Liver (tissue), 3 donors: ENCODE measurements at regions not wholly inside any gene's neighbourhood (a gene's known extent, or its start where the extent isn't known, plus 50 kb on each side); places are given as distances from the start of the nearest gene placed in this dataset.

Source experiments
- RAD21 ChIP-seq, 2 donors: IDR thresholded peaks; 2 replicates each; pipeline ENCODE4 v1.6.1; 2016; ENCODE audit warnings: antibody characterized with exemption in 2 of 2, mild to moderate bottlenecking in 2 of 2
- ZBTB33 ChIP-seq: IDR thresholded peaks from 2 replicates; pipeline ENCODE4 v1.6.1; 2016; ENCODE audit warnings: antibody characterized with exemption
- TF ChIP-seq, protein P1 (sequence below): fragments of 150-350 bp; IDR thresholded peaks from 2 replicates; pipeline ENCODE4 v1.5.1; 2017; ENCODE audit warnings: improper control_type of control experiment, low read depth, low read length; ENCODE audit not compliant: missing input control
- TF ChIP-seq, protein P2 (sequence below): IDR thresholded peaks from 2 replicates; pipeline ENCODE4 v1.6.1; 2016; ENCODE audit warnings: antibody characterized with exemption, mild to moderate bottlenecking
- TF ChIP-seq, protein P3 (sequence below): IDR thresholded peaks from 2 replicates; pipeline ENCODE4 v1.6.1; 2016; ENCODE audit warnings: antibody characterized with exemption
- donor health status: healthy.
- donor health status: healthy.

- TF ChIP-seq, protein P1, sequence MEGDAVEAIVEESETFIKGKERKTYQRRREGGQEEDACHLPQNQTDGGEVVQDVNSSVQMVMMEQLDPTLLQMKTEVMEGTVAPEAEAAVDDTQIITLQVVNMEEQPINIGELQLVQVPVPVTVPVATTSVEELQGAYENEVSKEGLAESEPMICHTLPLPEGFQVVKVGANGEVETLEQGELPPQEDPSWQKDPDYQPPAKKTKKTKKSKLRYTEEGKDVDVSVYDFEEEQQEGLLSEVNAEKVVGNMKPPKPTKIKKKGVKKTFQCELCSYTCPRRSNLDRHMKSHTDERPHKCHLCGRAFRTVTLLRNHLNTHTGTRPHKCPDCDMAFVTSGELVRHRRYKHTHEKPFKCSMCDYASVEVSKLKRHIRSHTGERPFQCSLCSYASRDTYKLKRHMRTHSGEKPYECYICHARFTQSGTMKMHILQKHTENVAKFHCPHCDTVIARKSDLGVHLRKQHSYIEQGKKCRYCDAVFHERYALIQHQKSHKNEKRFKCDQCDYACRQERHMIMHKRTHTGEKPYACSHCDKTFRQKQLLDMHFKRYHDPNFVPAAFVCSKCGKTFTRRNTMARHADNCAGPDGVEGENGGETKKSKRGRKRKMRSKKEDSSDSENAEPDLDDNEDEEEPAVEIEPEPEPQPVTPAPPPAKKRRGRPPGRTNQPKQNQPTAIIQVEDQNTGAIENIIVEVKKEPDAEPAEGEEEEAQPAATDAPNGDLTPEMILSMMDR = no peak
- TF ChIP-seq, protein P2, sequence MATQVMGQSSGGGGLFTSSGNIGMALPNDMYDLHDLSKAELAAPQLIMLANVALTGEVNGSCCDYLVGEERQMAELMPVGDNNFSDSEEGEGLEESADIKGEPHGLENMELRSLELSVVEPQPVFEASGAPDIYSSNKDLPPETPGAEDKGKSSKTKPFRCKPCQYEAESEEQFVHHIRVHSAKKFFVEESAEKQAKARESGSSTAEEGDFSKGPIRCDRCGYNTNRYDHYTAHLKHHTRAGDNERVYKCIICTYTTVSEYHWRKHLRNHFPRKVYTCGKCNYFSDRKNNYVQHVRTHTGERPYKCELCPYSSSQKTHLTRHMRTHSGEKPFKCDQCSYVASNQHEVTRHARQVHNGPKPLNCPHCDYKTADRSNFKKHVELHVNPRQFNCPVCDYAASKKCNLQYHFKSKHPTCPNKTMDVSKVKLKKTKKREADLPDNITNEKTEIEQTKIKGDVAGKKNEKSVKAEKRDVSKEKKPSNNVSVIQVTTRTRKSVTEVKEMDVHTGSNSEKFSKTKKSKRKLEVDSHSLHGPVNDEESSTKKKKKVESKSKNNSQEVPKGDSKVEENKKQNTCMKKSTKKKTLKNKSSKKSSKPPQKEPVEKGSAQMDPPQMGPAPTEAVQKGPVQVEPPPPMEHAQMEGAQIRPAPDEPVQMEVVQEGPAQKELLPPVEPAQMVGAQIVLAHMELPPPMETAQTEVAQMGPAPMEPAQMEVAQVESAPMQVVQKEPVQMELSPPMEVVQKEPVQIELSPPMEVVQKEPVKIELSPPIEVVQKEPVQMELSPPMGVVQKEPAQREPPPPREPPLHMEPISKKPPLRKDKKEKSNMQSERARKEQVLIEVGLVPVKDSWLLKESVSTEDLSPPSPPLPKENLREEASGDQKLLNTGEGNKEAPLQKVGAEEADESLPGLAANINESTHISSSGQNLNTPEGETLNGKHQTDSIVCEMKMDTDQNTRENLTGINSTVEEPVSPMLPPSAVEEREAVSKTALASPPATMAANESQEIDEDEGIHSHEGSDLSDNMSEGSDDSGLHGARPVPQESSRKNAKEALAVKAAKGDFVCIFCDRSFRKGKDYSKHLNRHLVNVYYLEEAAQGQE = no peak
- TF ChIP-seq, protein P3, sequence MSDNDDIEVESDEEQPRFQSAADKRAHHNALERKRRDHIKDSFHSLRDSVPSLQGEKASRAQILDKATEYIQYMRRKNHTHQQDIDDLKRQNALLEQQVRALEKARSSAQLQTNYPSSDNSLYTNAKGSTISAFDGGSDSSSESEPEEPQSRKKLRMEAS = no peak
- peak in 1 of 2 donors; percentile 37 for TF ChIP-seq RAD21 (IDR thresholded peaks at IDR 0.05)
- no peak for TF ChIP-seq ZBTB33
Measured at GRCh38 chr10:124153023-124153826, 59.8 kb upstream of the CHST15 start.
